Right lobe of liver (tissue), 4 donors: ENCODE measurements at regions not wholly inside any gene's neighbourhood (a gene's known extent, or its start where the extent isn't known, plus 50 kb on each side); places are given as distances from the start of the nearest gene placed in this dataset.

Source experiments
- POLR2A ChIP-seq: fragments of 450-650 bp; IDR thresholded peaks from one replicate; pipeline ENCODE4 v1.6.1; 2017; ENCODE audit warnings: antibody characterized with exemption, mild to moderate bottlenecking
- TF ChIP-seq, protein P1 (sequence below), 4 donors: fragments of 200-600 bp in 3 of 4; fragments of 450-650 bp in 1 of 4; IDR thresholded peaks; one replicate each; pipeline versions ENCODE4 v1.5.1 to v1.8.0; 2016 to 2022; ENCODE audit warnings: antibody characterized with exemption in 4 of 4, mild to moderate bottlenecking in 2 of 4
- donor health status: DM: no; HTN: no; CAD: no.
- donor health status: DM: no; HTN: no; CAD: no.
- donor health status: DM: no; HTN: yes; CAD: no.

DNA sequence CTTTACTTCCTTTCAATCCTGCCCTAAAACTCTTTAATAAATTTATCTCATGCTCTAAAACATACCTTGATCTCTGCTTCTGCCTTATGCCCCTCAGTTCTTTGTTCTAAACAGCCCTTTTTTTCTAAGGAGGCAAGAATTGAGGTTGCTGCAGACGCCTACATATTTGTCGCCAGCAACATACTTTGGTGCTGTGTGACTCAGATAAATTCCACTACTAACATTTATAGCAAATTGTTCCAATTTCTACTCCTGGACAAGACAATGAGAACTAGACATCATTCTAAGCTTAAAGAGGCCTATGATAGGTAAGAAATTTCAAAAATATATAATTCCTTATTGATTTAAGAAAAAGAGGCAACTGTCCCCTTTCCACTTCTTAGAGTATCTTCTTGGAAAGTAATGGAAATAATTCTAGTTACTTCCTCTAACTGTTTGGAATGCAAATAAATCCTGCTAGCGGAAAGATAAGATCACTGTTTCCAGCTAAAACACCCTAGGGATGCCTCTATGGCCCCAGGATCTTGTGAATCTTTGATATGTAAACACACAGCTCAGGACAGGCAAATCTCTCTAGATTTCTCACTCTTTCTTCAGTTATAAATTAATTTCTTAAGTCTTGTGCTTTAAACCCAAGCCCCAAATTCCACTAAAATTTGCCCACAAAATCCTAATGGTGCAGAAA, 869.1 kb downstream of the KCNT2 start:
- TF ChIP-seq, protein P1, sequence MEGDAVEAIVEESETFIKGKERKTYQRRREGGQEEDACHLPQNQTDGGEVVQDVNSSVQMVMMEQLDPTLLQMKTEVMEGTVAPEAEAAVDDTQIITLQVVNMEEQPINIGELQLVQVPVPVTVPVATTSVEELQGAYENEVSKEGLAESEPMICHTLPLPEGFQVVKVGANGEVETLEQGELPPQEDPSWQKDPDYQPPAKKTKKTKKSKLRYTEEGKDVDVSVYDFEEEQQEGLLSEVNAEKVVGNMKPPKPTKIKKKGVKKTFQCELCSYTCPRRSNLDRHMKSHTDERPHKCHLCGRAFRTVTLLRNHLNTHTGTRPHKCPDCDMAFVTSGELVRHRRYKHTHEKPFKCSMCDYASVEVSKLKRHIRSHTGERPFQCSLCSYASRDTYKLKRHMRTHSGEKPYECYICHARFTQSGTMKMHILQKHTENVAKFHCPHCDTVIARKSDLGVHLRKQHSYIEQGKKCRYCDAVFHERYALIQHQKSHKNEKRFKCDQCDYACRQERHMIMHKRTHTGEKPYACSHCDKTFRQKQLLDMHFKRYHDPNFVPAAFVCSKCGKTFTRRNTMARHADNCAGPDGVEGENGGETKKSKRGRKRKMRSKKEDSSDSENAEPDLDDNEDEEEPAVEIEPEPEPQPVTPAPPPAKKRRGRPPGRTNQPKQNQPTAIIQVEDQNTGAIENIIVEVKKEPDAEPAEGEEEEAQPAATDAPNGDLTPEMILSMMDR (IDR thresholded peaks at IDR 0.05) = no peak
- no peak for TF ChIP-seq POLR2A
